HEK293 (cell line): ENCODE measurements at regions not wholly inside any gene's neighbourhood (a gene's known extent, or its start where the extent isn't known, plus 50 kb on each side); places are given as distances from the start of the nearest gene placed in this dataset.

Experiments used
- CTCF ChIA-PET: fragments of 350-600 bp; formaldehyde crosslinking; extraction: SDS; loops from one replicate; lab custom pipeline; 2021; ENCODE audit warnings: antibody characterized with exemption; lab: Yijun Ruan, JAX
- POLR2A ChIA-PET: fragments of 300-600 bp; formaldehyde crosslinking; extraction: SDS; loops from one replicate; lab custom pipeline; 2020; ENCODE audit warnings: antibody characterized with exemption, inconsistent platforms; lab: Yijun Ruan, JAX
- H3K27ac ChIP-seq: fragments of 200-500 bp; sonication (Bioruptor generic); 2 replicates; pipeline ENCODE4 v1.5.1; 2014; ENCODE audit warnings: low read depth, low read length, control low read depth, inconsistent platforms; ENCODE audit errors: extremely low read depth
- H3K36me3 ChIP-seq, 2 experiments: fragments of 200-500 bp in 1 of 2; sonication (Bioruptor generic) in 1 of 2; 1 replicate in 1 of 2; 2 replicates in 1 of 2; pipeline ENCODE4 v1.5.1; 2014 to 2017; ENCODE audit warnings: inconsistent platforms in 2 of 2, low read length in 2 of 2; ENCODE audit not compliant: control insufficient read depth in 2 of 2, insufficient read depth in 1 of 2
- H3K4me1 ChIP-seq: fragments of 200-500 bp; sonication (Bioruptor generic); 2 replicates; pipeline ENCODE4 v1.5.1; 2014; ENCODE audit warnings: mild to moderate bottlenecking, low read length, inconsistent platforms; ENCODE audit not compliant: control insufficient read depth, insufficient read depth
- H3K4me3 ChIP-seq: 2 replicates; pipeline ENCODE4 v1.5.1; 2011; ENCODE audit warnings: low read depth, mild to moderate bottlenecking, control low read depth, low read length, moderate library complexity
- H3K9me3 ChIP-seq: fragments of 200-500 bp; sonication (Bioruptor generic); 2 replicates; pipeline ENCODE4 v1.5.1; 2014; ENCODE audit warnings: low read depth, low read length, inconsistent platforms; ENCODE audit not compliant: control insufficient read depth, insufficient read depth
- CTCF ChIP-seq: fragments of 450-650 bp; formaldehyde crosslinking; IDR thresholded peaks from 2 replicates; pipeline ENCODE4 v1.5.1; 2016; ENCODE audit warnings: missing biosample characterization, missing genetic modification characterization
- INSM2 ChIP-seq: fragments of 450-650 bp; formaldehyde crosslinking; IDR thresholded peaks from 2 replicates; pipeline ENCODE4 v1.5.1; 2016; ENCODE audit warnings: missing biosample characterization, missing genetic modification characterization
- KLF17 ChIP-seq: fragments of 450-650 bp; formaldehyde crosslinking; IDR thresholded peaks from 2 replicates; pipeline ENCODE4 v1.5.1; 2016; ENCODE audit warnings: missing biosample characterization, missing genetic modification characterization
- PRDM1 ChIP-seq: fragments of 450-650 bp; formaldehyde crosslinking; IDR thresholded peaks from 2 replicates; pipeline ENCODE4; 2016; ENCODE audit warnings: missing biosample characterization, missing genetic modification characterization
- ZBTB26 ChIP-seq: fragments of 450-650 bp; formaldehyde crosslinking; optimal IDR thresholded peaks from 2 replicates; pipeline ENCODE3; 2016; ENCODE audit warnings: missing biosample characterization, mild to moderate bottlenecking, missing genetic modification characterization
- ZNF114 ChIP-seq: fragments of 450-650 bp; formaldehyde crosslinking; IDR thresholded peaks from 2 replicates; pipeline ENCODE4 v1.5.0; 2017; ENCODE audit warnings: missing biosample characterization, missing genetic modification characterization
- ZNF214 ChIP-seq: fragments of 450-650 bp; formaldehyde crosslinking; IDR thresholded peaks from 2 replicates; pipeline ENCODE4 v1.5.1; 2017; ENCODE audit warnings: missing biosample characterization, mild to moderate bottlenecking, missing genetic modification characterization, borderline replicate concordance
- ZNF24 ChIP-seq: fragments of 450-650 bp; formaldehyde crosslinking; IDR thresholded peaks from 2 replicates; pipeline ENCODE4 v1.5.1; 2016; ENCODE audit warnings: missing biosample characterization, missing genetic modification characterization
- ZNF324 ChIP-seq: fragments of 450-650 bp; formaldehyde crosslinking; IDR thresholded peaks from 2 replicates; pipeline ENCODE4 v1.5.1; 2016; ENCODE audit warnings: missing biosample characterization, missing genetic modification characterization
- ZNF571 ChIP-seq: fragments of 450-650 bp; formaldehyde crosslinking; IDR thresholded peaks from 2 replicates; pipeline ENCODE4 v1.5.0; 2017; ENCODE audit warnings: missing biosample characterization, missing genetic modification characterization
- ZNF624 ChIP-seq: fragments of 450-650 bp; formaldehyde crosslinking; IDR thresholded peaks from 2 replicates; pipeline ENCODE4 v1.5.1; 2017; ENCODE audit warnings: missing biosample characterization, missing genetic modification characterization
- ZNF76 ChIP-seq: fragments of 450-650 bp; formaldehyde crosslinking; IDR thresholded peaks from 2 replicates; pipeline ENCODE4; 2016; ENCODE audit warnings: low read depth, missing biosample characterization, missing genetic modification characterization, borderline replicate concordance
- TF ChIP-seq, protein P1 (sequence below): IDR thresholded peaks from 2 replicates; pipeline ENCODE4 v1.6.1; 2011; ENCODE audit warnings: mild to moderate bottlenecking, low read depth, low read length, borderline replicate concordance
- TF ChIP-seq, protein P2 (sequence below): fragments of 450-650 bp; formaldehyde crosslinking; IDR thresholded peaks from 2 replicates; pipeline ENCODE4 v1.5.1; 2016; ENCODE audit warnings: missing biosample characterization, missing genetic modification characterization, low read depth

DNA sequence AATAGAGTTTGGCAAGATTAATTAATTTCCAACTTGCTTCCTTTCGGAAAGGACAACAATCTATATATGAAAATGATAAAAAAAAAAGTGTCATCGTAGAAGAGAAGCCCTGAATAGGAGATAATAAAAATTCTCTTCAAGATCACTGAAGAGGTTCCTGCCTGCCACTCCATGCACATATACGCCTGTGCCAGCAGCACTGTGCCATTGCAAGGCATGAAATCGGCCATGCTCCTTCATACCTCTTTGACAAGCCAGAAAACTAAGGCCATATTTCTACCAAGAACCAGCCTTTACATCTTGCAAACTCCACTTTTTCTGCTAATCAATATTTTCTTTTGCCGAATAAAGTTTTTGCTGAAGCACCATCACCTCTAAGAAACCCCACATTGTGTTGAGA is 365.5 kb downstream of the CXXC4 start (continued):
- no peak for TF ChIP-seq ZNF76 (tag by site-specific recombination)
- no peak for TF ChIP-seq ZNF571 (tag by site-specific recombination)
- no peak for TF ChIP-seq CTCF (tag by site-specific recombination)
- no peak for TF ChIP-seq INSM2 (tag by site-specific recombination)
- no peak for TF ChIP-seq ZNF114 (tag by site-specific recombination)

DNA sequence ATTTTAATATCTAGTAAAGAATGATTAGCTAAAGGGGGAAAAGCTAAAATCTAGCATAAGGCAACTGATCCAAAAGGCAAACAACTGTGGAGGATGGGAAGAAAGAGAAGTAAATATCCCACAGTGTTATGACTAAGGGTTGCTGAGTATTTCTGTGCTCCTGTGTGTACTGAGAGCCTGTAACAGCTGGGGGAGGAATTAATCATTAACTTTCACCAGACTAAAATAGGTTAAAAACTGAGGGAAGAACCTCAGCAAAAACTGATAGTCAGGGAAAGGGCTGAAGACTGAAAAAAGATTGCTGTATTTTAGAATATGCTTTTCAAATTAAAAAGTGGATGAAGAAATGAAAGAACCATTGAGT is 365.9 kb downstream of the CXXC4 start:
- H3K4me1 ChIP-seq: no peaks in the 10 kb centered on the region
- ChIA-PET POLR2A (no interaction called here), CTCF (no interaction called here)
- H3K27ac ChIP-seq: no peak overlapping the region
- no peak overlapping the region for H3K4me3 ChIP-seq
- H3K36me3 ChIP-seq: no peaks in the 10 kb centered on the region
- H3K9me3 ChIP-seq: no peaks in the 10 kb centered on the region
- no peak for TF ChIP-seq PRDM1
- TF ChIP-seq ZNF24 (tag by site-specific recombination): no peak
- no peak for TF ChIP-seq KLF17
- TF ChIP-seq, protein P1, sequence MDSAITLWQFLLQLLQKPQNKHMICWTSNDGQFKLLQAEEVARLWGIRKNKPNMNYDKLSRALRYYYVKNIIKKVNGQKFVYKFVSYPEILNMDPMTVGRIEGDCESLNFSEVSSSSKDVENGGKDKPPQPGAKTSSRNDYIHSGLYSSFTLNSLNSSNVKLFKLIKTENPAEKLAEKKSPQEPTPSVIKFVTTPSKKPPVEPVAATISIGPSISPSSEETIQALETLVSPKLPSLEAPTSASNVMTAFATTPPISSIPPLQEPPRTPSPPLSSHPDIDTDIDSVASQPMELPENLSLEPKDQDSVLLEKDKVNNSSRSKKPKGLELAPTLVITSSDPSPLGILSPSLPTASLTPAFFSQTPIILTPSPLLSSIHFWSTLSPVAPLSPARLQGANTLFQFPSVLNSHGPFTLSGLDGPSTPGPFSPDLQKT: no peak
- no peak for TF ChIP-seq ZNF624 (tag by site-specific recombination)
- TF ChIP-seq ZNF324 (tag by site-specific recombination): no peak
- TF ChIP-seq, protein P2, sequence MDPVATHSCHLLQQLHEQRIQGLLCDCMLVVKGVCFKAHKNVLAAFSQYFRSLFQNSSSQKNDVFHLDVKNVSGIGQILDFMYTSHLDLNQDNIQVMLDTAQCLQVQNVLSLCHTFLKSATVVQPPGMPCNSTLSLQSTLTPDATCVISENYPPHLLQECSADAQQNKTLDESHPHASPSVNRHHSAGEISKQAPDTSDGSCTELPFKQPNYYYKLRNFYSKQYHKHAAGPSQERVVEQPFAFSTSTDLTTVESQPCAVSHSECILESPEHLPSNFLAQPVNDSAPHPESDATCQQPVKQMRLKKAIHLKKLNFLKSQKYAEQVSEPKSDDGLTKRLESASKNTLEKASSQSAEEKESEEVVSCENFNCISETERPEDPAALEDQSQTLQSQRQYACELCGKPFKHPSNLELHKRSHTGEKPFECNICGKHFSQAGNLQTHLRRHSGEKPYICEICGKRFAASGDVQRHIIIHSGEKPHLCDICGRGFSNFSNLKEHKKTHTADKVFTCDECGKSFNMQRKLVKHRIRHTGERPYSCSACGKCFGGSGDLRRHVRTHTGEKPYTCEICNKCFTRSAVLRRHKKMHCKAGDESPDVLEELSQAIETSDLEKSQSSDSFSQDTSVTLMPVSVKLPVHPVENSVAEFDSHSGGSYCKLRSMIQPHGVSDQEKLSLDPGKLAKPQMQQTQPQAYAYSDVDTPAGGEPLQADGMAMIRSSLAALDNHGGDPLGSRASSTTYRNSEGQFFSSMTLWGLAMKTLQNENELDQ (tag by site-specific recombination): no peak
- TF ChIP-seq ZNF571 (tag by site-specific recombination): no peak
- no peak for TF ChIP-seq ZNF214 (tag by site-specific recombination)
- no peak for TF ChIP-seq ZBTB26 (tag by site-specific recombination)
